Middle frontal gyrus (tissue), 1 donor: ENCODE measurements at regions not wholly inside any gene's neighbourhood (a gene's known extent, or its start where the extent isn't known, plus 50 kb on each side); places are given as distances from the start of the nearest gene placed in this dataset.

Experiments used
- DNase-seq: peaks from one replicate; pipeline ENCODE4 v3.0.0-alpha.2; 2015; ENCODE audit warnings: low spot score; ENCODE audit errors: extremely low spot score

- DNase-seq = no peak
Measured at GRCh38 chr1:96962751-96963211, 241.2 kb downstream of the PTBP2 start.

DNA sequence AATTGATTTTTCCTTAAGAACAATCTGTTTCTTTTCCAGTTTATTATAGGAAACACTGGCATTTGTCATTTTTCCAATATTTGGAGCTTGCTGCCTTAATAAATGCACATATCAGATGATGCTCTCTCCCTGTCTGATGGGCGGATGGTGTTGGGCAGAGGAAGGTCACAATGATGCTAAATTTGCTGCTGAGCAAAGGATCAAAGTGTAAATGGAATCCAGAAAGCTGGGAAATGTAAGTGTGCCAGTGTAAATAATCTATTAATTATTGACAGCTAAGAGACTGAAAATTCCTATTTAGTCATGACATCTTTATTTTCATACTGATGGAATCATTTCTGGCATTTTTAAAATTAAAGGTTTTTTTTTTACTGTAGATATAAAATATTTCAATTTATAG is 243.2 kb downstream of the PTBP2 start:
- DNase-seq = no peak

- DNase-seq = peak; percentile 65
Measured at GRCh38 chr1:96966536-96967138, 245.1 kb downstream of the PTBP2 start.

DNA sequence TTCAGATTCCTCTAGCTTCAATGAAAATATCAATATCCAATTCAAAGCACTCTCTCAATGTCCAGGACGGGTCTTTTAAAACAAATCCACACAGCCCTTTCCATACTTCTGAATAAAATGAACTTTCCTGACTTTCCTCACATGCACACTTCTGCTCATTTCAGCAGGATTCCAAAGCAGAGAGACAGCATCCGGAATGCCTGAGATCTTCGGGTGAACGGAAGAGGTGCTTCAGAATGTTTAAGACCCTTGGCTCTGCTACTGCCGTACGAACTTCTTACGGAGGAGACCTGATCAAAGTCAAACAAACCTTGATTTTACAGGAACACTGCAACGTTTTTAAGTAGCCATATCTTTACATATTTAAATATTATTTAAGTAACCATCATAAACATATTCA is 245.7 kb downstream of the PTBP2 start:
- DNase-seq = no peak

DNA sequence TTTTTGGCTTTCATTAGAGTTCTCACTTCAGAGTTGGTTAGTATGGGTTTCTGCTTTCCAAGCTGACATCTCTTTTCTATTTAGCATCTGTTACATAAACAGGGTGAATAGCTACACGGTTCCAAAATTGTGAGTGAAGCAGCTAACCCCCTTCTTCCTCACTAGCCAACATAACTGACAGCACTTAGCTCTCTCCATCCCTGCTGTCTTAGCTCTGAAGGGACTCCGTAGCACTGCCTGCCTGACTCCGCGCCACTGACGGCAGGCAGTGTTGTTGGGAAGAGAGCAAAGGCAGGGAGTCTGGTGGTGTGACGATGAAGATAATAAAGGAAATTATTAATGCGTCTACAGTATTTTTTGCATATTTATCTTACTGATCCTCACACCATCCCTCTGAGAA is 247.0 kb downstream of the PTBP2 start:
- no peak for DNase-seq

GRCh38 chr1:96968983-96969382 is 247.4 kb downstream of the PTBP2 start:
- no peak for DNase-seq

- no peak for DNase-seq
Measured at GRCh38 chr1:96969656-96970163, 248.1 kb downstream of the PTBP2 start.

GRCh38 chr1:96971439-96971838 is 249.9 kb downstream of the PTBP2 start:
- DNase-seq = no peak

DNA sequence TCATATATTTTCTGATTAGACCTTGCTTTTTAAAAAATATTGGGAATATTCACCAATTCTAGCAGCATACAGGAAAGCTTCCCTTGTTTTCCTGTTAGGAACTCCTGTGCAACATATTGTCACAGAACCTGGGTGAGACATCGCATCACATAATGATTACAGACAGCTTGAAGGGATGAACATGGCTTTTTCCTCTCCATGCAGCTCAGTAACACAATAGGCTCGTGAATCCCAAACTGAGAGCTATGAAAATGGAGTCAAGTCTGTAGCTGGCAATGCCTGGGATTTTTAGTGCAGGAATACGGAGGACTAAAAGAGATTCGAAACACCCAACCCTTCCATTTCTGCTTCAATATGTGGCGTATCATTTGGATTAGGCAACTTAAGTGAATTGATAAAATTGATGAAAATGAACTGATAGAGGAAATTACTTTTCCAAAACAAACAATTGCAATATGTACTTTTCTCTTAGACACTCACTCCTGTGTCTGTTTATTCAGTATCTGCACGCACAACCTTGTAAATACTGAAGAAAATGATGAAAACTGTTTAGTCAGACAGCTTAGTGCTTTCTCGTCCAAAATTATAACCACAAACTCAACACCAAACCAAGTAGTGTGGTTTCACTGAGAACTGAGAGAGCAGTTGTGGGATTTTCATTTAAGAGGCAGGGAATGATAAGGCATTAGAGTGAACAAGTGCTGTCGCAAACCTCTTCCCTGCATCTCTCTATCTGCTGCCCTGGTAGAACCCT is 250.4 kb downstream of the PTBP2 start:
- no peak for DNase-seq

DNA sequence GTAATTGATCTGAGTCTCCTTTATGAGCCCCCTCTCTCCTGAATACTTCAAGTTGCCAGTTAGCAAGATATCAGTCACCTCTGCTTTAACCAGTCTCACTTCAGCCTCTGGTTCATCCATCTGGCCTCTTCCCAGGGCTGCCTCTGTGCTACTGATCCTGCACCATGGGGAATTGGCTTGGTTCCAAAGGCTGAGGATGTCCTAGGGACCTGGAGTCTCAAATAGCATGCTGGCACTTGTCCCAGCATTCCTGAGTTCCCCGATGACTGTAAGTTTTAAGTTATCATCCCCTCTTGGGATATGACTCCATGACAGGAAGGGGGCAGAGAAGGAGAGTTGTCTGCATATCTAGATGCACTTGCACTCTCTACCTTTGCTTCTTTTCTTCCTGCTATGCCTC is 252.0 kb downstream of the PTBP2 start:
- DNase-seq = no peak

DNA sequence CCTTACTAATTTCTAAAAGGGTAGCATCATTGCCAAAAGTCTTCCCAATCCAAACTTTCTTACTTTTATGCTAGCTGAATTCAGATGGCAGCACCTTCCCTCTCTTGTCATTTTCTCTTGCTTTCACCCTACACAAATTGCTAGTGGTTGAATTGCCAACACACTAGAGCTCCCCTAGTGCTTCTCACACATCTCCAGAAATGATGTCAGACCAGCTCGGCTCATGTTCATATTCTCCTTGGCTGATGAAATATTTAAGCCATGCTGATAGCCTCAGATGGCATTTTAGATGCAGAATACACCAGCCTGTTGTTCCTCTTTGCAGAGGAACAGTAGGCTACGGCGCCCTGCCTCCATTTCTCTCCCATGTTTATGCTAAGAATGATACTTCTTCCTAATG is 256.9 kb downstream of the PTBP2 start:
- no peak for DNase-seq

- DNase-seq = no peak
Measured at GRCh38 chr1:96978901-96979300, 257.3 kb downstream of the PTBP2 start.

DNA sequence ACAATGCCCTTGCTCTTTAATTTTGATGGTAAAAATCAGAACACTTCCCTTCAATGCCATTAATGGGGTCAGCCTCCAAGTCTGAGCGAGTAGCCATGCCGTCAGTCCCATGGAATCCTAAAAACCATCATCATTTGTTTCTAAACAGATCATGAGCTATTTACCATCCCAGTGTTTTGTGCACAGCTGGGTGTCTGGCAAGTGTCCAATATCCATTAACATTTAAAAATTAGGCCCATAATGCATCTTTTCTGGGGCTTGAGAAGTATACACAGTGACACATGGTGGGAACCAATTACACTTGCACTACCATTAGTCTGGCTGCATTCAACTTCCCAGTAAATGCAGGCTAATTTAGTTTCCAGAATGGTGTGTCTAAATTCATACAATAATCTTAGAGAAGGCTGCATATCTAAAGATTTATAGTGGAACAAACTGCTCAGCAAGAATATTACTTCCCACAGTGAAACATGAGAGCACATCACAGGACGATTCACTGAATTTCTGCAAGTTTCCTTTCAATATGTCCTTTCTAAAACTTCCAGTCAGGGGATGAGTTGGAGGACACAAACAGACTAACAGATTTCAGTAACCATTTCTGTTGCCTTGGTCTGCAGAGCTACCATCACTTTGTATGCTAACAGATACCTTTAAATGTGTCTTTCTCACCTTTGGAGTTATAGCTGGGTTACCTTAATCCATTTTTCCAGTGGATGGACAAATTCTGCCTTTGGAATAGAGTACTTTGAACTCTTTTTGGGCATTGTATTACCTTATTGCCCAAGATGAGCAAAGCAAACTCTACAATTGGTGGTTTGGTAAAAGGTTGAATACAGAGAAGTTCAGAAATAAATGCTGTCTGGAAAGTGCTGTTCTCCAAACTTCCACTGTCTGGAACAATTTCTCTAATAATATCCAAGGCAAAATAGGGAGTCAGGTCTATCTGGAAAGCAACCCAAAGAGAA is 258.0 kb downstream of the PTBP2 start:
- DNase-seq = no peak

DNA sequence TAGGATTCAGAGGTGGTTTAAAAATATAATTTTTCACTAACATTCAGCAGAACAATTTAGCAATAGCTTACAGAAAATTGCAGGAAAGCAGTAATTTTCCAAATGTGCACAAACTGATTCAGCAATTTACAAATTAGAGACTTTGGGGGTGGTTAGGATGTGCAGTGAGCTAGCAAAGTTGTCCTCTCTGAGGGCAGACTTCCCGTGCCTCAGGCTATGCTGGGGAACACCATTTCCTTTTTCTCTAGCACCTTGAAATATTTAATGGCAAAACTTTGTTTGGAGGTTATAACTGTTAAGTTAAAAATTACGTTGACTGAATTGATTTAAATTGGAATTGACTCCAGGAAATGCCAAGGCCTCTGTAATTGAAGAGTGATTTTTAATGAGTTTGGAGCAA is 258.9 kb downstream of the PTBP2 start:
- DNase-seq = no peak

DNA sequence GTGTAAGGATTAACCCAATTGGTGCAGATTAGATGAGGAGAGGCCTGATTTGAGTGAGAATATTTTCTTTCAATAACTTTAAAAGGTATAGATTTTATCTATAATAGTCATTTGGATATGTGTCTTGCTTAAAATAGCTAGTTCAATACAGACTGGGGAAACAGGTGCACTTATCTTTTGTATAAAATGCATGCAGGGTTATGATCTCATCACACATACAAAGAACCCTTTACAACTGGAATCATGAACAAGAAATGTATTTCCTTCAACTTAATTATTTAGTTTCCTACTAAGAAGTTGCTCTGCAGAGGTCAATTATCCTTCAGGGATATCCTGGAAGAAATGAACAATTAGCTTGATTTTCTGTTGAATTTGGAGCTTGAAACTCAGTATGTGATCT is 259.6 kb downstream of the PTBP2 start:
- DNase-seq = no peak

DNA sequence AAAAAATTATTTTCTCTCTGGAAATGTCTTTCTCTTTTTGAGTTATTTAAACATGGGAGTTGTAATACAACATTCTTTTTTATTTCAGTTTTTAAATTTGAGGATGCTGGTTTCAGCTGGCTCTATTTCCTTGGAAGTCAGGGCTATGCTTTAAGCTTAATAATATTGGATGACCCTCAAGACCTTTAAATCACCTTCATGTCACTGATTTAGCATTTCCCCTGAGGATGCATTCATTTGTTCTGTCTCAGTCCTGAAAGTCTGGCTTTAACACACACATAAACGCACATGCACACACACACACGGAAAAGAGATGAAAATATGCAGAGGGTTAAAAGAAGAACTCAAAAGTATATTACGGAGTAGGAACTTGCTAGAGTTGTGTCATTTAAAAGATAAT is 260.5 kb downstream of the PTBP2 start:
- no peak for DNase-seq

GRCh38 chr1:96983866-96984265 is 262.3 kb downstream of the PTBP2 start:
- no peak for DNase-seq

DNA sequence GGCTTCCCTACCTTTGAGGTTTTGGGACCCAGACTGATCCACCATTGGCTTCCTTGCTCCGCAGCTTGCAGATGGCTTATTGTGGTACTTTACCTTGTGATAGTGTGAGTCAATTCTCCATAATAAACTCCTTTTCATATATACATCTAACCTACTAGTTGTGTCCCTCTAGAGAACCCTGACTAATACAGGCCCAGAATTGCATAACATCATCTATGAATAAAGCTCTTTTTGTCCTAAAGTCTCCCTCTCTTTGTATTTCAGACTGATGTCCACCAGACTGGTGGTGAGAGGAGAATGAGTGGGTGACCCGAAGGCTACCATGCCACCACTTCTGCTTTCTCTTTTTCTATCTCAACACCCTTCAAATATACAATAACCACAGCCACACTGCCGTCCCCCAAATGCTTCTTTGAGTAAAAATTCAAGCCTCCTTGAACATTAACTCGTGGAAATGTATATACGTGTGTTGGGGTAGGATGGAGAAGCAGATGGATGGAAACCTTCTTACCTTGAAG is 265.7 kb downstream of the PTBP2 start:
- no peak for DNase-seq

DNA sequence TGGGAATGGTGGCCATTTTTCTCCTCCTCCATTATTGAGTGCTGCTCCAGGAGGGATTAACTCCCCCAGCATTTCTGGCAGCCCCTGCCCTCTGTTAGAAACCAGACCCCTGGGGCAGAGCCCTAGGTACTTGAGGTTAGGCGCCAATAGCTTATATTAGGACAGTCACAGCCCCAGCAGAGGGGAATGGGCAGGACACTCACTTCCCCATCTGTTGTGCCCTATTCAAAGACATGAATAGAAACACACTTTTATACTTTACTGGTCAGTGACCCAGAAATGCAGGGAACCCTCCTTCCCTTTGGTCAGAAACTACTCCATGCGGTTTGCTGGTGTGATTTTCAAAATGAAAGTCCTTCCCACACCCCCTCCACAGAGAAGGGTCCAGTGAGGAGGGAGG is 267.7 kb downstream of the PTBP2 start:
- no peak for DNase-seq

- DNase-seq = no peak
Measured at GRCh38 chr1:96990136-96990535, 268.6 kb downstream of the PTBP2 start.

DNA sequence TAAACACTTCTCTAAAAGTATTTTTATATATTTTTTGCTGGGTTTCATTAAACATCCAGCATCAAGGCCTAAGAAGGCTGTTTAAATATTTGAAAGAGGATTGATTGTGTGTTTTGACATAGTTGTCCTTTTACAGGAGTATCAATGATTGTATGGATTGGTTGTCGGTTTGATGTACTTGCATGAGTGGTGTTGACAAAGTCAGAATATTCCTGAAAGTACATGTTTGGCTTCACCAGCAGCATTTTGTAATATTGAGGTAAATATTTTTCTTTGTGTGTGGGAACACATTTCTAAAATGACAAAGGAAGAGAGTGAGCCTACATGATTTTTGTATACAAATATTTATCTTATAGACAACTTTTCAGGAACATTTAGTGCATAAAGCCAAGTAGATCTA is 269.7 kb downstream of the PTBP2 start:
- DNase-seq = no peak

GRCh38 chr1:96992871-96993270 is 271.3 kb downstream of the PTBP2 start:
- DNase-seq = no peak
